Activated CD8-positive, alpha-beta memory T cell treated with anti-CD3 and anti-CD28 coated beads for 4 hours (primary cell): ENCODE measurements at regions not wholly inside any gene's neighbourhood (a gene's known extent, or its start where the extent isn't known, plus 50 kb on each side); places are given as distances from the start of the nearest gene placed in this dataset.
"Not testable (repeated sequence)": the region's sequence is repeated elsewhere in the genome, so short reads cannot be mapped to it uniquely, and the experiment has no call there.

ENCODE experiments used
- DNase-seq, 2 donors: peaks; one replicate each; pipeline ENCODE4 v3.0.0-alpha.2; 2020; ENCODE audit warnings: low read depth in 2 of 2

DNA sequence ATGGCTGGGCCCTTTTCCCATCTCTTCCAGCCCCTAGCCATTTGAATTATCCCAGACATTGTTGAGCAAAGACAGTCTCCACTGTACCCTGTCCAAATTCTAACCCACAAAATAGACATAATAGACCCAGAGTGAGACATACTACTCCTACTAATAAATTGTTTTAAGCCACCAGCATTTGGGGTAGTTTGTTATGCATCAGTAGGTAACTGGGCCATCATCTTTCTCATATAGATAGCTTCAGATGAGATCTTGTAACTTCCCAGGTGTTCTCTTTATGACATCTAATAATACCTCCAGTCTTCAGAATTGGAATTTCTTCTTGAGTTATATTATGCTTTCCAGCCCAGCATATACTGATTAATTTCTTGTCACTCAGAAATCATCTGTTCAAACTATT lies 117.2 kb upstream of the OTUD4 start:
- DNase-seq, result no peak

- no peak for DNase-seq
Measured at GRCh38 chr4:145295547-145295946, 115.2 kb upstream of the OTUD4 start.

GRCh38 chr4:145295122-145295521 lies 114.7 kb upstream of the OTUD4 start:
- DNase-seq, result no peak

DNA sequence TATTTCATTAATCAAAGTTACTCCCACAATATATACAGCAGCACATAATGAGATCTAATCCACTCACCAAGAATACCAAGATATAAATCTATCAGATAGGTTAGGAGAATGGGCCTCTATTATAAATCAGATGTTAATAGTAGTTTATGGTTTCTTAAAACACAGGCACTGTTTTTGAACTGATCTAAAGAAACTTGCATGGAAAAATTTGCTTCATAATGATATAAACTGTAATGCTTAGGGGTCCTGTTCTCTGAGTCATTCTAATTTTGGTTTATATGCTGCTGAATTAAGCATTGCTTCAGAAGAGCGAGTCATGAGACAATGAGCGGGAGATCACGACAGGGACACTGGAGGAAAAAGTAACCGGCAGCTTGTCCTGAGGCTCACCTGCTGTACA lies 113.3 kb upstream of the OTUD4 start:
- DNase-seq, result no peak

DNA sequence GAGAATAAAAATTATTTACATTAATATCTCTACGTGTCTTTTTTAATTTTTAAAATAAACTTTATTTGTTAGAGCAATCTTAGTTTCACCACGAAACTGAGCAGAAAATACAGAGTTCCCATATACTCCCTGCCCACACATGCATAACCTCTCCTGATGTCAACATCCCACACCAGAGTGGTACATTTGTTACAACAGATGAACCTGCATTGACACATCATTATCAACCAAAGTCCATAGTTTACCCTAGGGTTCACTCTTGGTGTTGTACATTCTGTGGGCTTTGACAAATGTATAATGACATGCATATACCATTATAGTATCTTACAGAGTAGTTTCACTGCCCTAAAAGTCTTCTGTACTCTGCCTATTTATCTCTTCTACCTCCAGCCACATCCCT lies 110.6 kb upstream of the OTUD4 start:
- DNase-seq, result no peak

DNA sequence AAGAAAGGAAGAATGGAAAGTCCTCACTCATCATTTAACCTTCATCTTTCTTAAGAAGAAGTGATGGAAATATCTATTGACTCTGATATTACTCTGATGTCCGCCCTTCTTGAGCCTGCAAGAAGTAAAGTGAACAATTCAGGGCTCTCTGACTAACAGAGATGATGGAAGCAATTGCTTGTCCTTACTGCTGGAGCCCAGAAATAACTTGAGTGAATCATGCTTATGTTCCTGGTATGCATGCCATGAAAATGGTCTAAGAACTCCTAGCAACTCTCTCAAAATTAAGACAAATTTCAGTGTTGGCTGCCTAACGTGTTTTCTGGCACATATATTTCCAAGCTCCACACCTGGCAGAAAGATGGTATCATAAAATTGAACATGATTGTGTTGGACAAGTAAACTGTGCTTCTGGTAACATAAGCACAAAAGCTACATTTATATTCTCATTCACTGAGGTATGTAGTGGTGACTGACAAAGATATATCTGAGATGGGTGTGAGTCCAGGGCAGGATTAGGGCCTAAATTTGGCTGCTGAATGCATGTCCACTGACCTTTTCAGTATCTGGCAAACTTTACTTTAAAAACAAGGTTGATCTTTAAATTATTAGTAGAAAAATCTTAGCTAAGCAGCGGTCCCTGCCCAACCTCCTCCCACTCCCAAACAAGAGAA lies 109.2 kb upstream of the OTUD4 start:
- DNase-seq, result no peak

DNA sequence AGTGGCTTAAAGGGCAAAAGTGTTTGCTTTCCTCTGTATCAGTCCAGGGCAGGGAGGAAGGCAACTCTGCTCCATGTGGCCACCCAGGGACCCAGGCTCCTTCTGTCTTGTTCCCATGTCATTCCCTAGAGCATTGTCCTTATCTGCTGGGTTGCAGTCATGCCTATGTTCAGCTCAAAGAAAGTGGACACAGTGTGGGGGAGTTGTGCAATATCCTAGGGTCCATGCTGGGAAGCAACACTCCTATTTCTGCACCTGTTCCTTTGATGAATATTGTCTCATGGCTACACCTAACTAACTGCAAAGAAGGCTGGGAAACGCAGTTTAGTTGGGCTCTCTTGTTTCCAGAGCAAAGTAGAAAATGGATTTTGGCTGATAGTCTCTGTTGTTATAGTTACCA lies 107.0 kb upstream of the OTUD4 start:
- no peak for DNase-seq

DNA sequence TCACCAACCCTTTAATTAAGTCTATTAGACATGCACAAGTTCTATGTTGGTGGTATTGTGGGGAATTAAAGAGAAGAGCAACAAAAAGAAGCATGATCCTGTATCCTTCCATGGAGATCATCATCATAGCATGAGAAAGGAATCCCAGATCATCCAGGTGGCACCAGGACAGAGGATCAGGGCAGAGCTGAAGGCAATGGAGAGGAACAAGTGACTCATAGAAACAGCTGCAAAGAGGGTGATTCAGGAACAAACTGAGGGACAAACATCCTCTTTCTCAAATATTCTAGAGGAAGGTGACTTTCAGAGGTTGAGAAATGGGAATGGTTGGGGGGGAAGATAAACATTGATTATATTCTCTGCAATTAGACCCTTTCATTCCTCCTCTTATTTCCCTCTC lies 105.5 kb upstream of the OTUD4 start:
- DNase-seq, result no peak

DNA sequence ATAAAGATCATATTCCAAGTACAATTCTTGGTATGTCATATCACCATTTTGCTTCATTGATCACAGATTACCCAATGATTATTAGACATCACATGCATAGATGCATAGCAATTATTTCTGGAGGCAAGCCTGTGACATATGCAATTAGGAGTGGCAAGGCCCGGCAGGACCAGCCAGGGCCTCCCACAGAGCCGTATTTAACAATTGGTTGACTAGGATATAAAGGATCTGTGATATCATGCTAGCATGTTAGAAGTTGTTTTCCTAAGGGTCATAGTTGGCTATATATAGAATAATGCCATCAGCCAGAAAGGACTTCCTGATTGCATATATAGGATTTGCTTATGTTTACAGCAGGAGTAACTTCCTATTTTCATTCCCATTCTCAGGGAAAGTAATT lies 103.5 kb upstream of the OTUD4 start:
- no peak for DNase-seq

DNA sequence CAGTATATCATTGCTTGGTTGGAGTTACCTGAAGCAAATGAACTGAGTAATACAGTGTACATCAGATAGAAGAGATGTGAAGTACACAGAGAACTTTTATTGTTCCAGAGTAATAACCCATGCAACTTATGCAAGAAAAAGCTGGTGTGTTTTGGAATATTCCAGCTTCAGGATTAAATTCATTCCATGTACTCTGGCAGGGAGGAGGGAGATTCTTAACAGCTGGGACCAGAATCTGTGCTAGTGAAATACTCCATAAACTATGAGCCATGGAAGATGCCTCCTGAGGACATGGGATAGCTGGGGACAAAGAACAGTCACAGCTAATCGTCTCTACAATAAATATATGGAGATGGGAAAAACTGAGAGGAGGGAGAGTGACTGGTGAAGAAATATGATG lies 101.6 kb upstream of the OTUD4 start:
- no peak for DNase-seq

- DNase-seq, result no peak
Measured at GRCh38 chr4:145281224-145281623, 100.8 kb upstream of the OTUD4 start.

DNA sequence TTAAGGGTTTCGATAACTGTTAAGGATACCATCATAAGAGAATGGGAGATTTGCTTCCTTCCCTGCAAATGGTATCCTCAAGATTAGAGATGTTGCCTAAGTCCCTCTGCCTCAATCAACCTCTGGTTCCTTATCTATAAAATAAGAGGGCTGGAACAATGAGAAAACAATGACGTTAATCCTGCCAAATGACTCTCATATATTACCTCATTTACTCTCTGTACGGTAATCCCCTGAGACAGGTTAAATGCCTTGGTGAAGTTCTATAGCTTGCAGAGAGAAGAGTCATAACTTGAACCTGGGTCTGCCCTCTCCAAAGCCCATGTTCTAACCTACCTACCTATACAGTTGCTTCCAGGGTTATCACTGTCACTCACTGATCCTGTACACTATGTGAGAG lies 100.2 kb upstream of the OTUD4 start:
- no peak for DNase-seq

DNA sequence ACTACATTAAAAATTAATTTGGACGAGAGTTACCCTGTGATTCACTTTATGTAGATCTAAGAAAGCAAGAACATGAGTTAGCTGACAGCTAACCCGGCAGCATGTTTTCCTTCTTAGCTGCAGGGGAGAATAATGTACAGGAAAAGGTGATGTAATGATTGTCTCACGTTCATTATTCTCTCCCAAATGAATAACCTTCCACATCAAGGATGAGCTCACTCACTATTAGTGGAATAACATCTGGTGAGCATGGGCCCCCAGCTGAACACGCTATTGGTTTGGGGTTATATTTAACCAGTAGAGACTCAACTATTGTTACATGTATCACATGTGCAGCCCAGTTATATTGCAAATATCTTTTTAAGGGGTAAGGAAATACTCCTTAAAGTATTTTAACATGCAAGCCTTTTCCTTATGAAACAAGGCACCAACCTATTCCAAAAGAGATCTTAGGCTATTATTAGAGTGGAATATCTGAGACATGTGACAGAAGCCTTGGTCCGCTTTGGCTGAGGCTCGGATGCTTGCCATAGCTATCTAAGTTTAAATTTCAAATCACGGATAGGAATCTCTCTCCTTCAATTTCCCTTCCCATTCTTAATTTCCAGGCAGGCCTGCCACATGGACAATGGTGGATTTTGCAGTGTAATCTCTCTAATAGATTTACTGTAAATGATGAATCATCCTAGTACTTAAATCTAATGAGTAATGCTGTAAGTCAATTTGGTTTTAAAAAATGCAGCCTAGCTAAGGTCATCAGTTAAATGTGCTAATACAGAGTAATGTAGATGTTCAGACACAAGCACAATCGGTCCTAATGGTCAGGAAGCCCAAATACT lies 99.0 kb upstream of the OTUD4 start:
- no peak for DNase-seq

DNA sequence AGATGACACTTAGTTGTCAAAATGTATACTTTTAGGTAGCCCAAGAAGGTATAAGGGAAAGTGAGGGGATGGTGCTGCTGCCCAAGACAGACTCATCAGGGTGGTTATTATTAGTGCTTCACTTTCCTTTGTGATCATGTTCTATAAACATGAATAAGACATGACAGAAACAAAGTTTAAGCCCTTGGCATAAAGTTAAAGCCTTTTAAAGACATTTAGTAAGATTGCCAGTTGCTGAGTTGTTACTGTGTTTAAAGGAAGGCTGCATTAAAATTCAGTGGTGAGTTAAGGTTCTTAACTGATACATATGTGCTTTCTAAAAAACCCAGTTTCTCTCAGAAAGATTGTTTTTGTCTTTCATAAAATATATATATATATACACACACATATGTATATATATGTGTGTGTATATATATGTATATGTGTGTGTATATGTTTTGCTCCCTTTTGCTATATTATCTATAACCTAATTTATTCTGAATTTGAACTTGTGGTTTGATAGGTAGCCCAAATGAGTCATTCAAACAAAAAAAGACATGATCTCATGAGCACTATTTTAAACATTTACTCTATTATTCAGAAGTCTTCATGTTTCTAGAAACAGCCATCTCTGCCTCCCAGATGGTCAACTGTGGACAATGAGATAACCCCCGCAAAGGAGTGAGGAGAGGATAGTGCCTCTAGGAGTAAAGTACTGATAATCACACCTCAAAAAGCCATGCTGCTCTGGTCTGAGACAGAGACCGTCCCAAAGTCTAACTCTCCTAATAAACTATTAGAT lies 98.1 kb upstream of the OTUD4 start:
- DNase-seq, result no peak

- no peak for DNase-seq
Measured at GRCh38 chr4:145277011-145277410, 96.6 kb upstream of the OTUD4 start.

GRCh38 chr4:145276050-145276449 lies 95.7 kb upstream of the OTUD4 start:
- no peak for DNase-seq

GRCh38 chr4:145271194-145271593 lies 90.8 kb upstream of the OTUD4 start:
- DNase-seq, result no peak

- no peak for DNase-seq
Measured at GRCh38 chr4:145266881-145267280, 86.5 kb upstream of the OTUD4 start.

DNA sequence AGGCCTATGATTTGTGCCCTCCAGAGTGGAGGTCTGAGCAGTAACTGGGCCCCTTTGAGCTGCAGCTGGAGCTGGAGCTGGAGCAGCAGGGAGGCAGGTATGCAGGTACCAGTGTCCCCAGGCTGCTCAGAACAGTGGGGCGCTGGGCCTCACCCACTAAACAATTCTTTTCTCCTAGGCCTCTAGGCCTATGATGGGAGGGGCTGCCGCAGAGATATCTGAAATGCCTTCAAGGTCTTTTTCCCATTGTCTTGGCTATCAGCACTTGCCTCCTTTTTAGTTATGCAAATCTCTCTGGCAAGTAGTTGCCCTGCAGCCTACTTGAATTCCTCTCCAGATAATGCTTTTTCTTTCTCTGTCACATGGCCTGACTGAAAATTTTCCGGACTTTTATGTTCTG lies 79.7 kb upstream of the OTUD4 start:
- DNase-seq, result no peak

- DNase-seq, result not testable (repeated sequence)
Measured at GRCh38 chr4:145255311-145255710, 74.9 kb upstream of the OTUD4 start.

GRCh38 chr4:145252190-145252589 lies 71.8 kb upstream of the OTUD4 start:
- DNase-seq, result no peak

GRCh38 chr4:145251391-145251790 lies 71.0 kb upstream of the OTUD4 start:
- no peak for DNase-seq

DNA sequence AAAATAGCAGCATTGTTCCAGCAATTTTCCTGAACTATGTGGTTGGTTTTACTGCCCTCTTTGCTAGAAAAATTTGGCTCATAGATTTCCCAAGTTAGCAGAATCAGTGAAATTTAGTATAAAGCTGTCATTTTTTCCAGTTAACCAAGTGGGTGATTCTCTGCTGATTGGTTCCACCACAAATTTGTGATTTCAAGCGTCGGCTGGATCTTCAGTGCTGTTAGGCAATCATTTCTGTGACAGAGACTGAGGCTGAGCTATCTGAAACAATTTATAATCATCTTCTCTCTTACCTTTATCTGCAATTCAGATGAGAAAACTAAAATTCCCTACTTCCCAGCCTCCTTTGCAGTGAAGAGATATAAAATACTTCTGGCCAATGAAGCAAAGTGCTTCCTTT lies 68.6 kb upstream of the OTUD4 start:
- no peak for DNase-seq
